Left colon (tissue), 2 donors: ENCODE measurements at regions not wholly inside any gene's neighbourhood (a gene's known extent, or its start where the extent isn't known, plus 50 kb on each side); places are given as distances from the start of the nearest gene placed in this dataset.
"Not testable (repeated sequence)": the region's sequence is repeated elsewhere in the genome, so short reads cannot be mapped to it uniquely, and the experiment has no call there.

Experiments
- ATAC-seq: fragments of 200-7000 bp; cut with Tn5 transposase; one replicate; pipeline ENCODE4 v1.9.1; 2020; ENCODE audit warnings: mild to moderate bottlenecking, moderate library complexity
- DNase-seq, 2 donors: peaks; one replicate each; pipeline ENCODE4 v3.0.0-alpha.2; 2020
- intact Hi-C, 2 donors: fragments of 100-400 bp; cut with DNase I in 1 of 2; cut with micrococcal nuclease in 1 of 2; formaldehyde crosslinking; loops; one replicate each; pipeline versions ENCODE4 v1.11.2 to v1.14.0; 2022; cut with DNase I, micrococcal nuclease
- donor health status: DM: no; HTN: no; CAD: no.
- donor health status: DM: yes; HTN: yes; CAD: no.

- no peak for ATAC-seq
Observed at GRCh38 chr20:5492937-5493336, 117.9 kb downstream of the GPCPD1 start.

DNA sequence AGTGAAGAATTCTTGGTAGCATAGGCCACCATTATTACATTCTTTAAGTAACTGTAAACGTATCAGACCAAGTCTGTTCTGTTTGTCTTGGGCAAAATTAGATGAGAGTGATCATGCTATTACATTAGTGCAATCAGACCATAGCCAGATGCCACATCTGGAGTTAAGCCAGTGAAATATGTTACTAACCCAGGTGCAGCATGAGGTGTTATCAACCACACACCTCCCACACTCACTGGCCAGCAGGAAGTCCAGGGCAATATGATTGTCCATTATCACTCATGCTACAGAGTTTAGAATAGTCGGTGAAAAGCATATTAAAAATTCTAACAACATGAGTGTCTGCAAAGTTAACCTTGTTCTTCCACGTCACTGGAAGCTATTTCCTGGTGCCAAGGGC is 119.4 kb downstream of the GPCPD1 start:
- DNase-seq = no peak
- peak; percentile 90 for ATAC-seq
- intact Hi-C loops = loop anchor here in 1 of 2 donors (10.0 kb wide), 1 partner anchor 57 kb away; no protein-coding TSS in a partner anchor

More at GRCh38 chr20:5492937-5493336, 117.9 kb downstream of the GPCPD1 start:
- intact Hi-C loops = loop anchor here in 1 of 2 donors (10.0 kb wide), 1 partner anchor 58 kb away; no protein-coding TSS in a partner anchor
- DNase-seq = no peak

DNA sequence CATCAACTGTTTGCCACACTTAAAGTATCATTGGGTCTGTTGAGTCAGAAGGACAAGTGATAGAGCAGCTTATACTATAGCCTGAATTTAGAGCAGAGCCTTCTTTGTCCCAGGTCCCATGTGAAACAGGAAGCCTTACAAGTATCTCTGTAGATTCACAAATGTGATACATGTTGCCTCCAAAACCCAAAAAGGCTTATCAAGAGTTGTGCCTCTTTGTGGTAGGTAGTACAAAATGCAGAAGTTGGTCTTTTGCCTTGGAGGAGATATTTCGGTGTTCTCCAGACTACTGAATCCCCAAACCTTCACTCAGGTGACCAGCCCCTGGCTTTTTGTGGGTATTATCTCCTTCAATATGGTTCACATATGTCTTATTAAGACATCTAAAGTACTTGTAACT is 121.2 kb downstream of the GPCPD1 start:
- DNase-seq = no peak
- intact Hi-C loops = no loop called here
- no peak for ATAC-seq

- DNase-seq (no peak), ATAC-seq (no peak)
- intact Hi-C loops = no loop called here
Observed at GRCh38 chr20:5488823-5489222, 122.0 kb downstream of the GPCPD1 start.

- DNase-seq (no peak), ATAC-seq (no peak)
- intact Hi-C loops = no loop called here
Observed at GRCh38 chr20:5486377-5487054, 124.3 kb downstream of the GPCPD1 start.

GRCh38 chr20:5484926-5485325 is 125.9 kb downstream of the GPCPD1 start:
- DNase-seq = no peak
- ATAC-seq = no peak
- intact Hi-C loops = no loop called here

- intact Hi-C loops = no loop called here
- ATAC-seq (no peak), DNase-seq (no peak)
Observed at GRCh38 chr20:5484346-5484745, 126.5 kb downstream of the GPCPD1 start.

GRCh38 chr20:5482791-5483190 is 128.0 kb downstream of the GPCPD1 start:
- no peak for DNase-seq
- ATAC-seq = no peak
- intact Hi-C loops = no loop called here

- intact Hi-C loops = no loop called here
- DNase-seq (no peak), ATAC-seq (peak; percentile 60)
Observed at GRCh38 chr20:5481872-5482271, 128.9 kb downstream of the GPCPD1 start.

DNA sequence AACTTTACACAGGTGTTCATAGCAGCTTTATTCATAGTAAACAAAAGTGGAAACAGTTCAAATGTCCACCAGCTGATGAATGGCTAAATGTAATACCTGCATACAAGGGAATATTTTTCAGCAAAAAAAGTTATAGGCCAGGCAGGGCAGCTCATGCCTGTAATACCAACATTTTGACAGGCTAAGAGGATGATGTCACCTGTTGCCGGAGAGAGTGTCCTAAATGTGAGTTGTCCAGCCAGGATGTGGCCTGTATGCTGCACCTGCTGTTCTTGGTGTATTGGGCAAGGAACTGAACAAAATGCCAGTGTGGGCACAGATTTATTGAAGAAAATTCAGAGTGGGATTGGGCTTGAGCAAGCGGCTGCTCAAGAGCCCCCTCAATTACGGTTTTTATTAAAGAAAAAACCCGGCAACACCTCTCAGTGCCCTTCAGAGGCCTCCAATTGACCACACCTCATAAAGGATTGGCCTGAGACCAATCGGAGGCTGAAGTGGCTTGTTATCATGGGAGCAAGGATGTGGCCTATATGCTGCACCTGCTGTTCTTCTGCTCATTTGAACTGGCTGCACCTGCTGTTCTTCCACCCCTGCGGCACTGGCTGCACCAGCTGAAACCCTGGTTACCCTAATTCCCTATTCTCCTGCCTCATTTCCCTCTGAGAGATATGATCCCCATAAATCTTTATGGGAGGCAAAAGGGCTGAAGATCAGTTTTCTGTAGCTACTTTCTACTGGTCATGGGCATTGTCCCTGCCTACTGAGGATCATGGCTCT is 129.8 kb downstream of the GPCPD1 start:
- DNase-seq (peak in 1 of 2 donors; percentile 48), ATAC-seq (peak; percentile 76)
- intact Hi-C loops = no loop called here

- intact Hi-C loops = no loop called here
- ATAC-seq (no peak), DNase-seq (no peak)
Observed at GRCh38 chr20:5474646-5475550, 135.9 kb downstream of the GPCPD1 start.

- DNase-seq, ATAC-seq, intact Hi-C loops: not testable (repeated sequence)
Observed at GRCh38 chr20:5471866-5472265, 138.9 kb downstream of the GPCPD1 start.

GRCh38 chr20:5471368-5471767 is 139.4 kb downstream of the GPCPD1 start:
- DNase-seq = no peak
- intact Hi-C loops = no loop called here
- ATAC-seq = no peak

DNA sequence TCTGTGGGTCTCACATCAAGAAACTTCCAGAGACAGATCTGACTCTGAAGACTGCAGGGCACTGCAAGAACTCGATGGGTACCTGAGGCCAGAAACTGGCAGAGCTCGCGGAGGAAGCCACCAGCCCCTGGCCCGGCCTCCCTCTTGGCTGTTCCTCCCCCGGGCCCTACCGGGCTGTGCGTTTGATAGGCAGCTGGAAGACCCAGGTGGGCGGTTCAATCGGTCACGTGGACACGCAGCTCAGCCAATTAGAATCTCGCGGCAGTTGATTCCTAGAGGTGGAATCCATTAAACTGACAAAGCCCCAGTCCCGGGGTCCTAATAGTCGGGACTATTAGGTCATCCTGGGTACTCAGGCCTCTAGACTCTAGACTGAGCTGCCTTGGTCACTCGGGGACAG is 139.9 kb downstream of the GPCPD1 start:
- intact Hi-C loops = no loop called here
- no peak for DNase-seq
- ATAC-seq = no peak

GRCh38 chr20:5470458-5470857 is 140.3 kb downstream of the GPCPD1 start:
- DNase-seq (no peak), ATAC-seq (no peak)
- intact Hi-C loops = no loop called here

DNA sequence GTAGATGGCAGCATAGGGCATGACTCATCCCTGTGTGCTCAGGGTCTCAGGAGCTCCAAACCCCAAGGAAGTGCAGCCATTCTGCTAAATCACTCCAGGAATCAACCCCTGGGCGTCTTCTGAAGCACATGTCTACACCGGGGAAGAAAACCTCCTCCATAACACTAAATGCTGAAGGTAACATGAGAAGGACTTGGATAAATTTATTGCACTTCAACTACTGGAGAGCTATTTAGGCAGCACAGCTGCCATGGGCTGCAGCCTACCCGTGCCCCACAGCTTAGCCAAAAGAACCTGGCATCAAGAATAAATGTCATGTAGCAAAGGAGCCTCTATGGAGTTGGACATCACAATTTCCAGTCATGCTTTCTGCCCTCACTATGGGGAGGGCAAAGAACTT is 141.7 kb downstream of the GPCPD1 start:
- ATAC-seq (no peak), DNase-seq (no peak)
- intact Hi-C loops = no loop called here

GRCh38 chr20:5467086-5467485 is 143.7 kb downstream of the GPCPD1 start:
- intact Hi-C loops = no loop called here
- no peak for ATAC-seq

GRCh38 chr20:5465604-5465927 is 145.2 kb downstream of the GPCPD1 start:
- intact Hi-C loops = no loop called here
- no peak for ATAC-seq
- no peak for DNase-seq

More at GRCh38 chr20:5467086-5467485, 143.7 kb downstream of the GPCPD1 start:
- no peak for DNase-seq

DNA sequence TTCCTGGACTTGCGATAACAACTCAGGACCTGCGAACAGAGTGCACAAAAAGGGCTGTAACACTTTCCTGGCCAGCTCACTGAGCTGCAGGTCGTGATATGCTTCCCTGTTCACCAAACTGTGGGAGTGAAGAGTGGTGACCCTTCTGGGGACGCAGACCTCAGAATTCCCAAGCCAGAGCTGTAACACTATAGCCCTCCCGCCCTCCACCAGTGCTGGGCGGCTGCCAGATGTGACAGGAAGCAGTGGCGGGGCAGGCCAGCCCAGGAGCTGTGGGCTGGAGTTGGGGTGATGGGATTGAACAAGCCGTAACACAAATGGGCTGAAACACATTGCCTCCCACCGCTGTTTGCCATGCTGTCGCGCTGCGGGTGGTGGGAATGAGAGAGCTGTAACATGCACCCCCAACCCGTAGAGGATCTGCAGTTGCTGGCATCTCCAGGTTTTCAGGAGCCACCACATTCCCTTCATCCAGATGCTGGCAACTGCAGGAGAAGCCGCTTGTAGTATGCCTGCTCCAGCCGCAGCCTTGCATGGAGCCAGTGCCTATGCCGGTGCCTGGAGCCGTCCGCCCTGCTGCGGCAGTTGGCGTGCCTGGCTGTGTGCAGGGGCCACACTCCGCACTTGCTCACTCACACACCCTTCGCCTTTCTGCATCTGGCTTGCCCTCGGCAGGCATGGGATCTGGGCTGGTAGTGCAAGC is 145.8 kb downstream of the GPCPD1 start:
- DNase-seq (no peak), ATAC-seq (no peak)
- intact Hi-C loops = no loop called here
